Activated CD4-positive, alpha-beta T cell treated with anti-CD3 and anti-CD28 coated beads for 4 hours (primary cell): ENCODE measurements at regions not wholly inside any gene's neighbourhood (a gene's known extent, or its start where the extent isn't known, plus 50 kb on each side); places are given as distances from the start of the nearest gene placed in this dataset.

Experiments used
- DNase-seq, 2 donors: peaks; one replicate each; pipeline ENCODE4 v3.0.0-alpha.2; 2020

GRCh38 chr2:22697054-22697788 lies 687.8 kb upstream of the KLHL29 start:
- no peak for DNase-seq

GRCh38 chr2:22701561-22702160 lies 683.3 kb upstream of the KLHL29 start:
- DNase-seq: no peak

GRCh38 chr2:22703286-22703920 lies 681.6 kb upstream of the KLHL29 start:
- no peak for DNase-seq

- DNase-seq: no peak
These were observed 665.6 kb upstream of the KLHL29 start for GRCh38 chr2:22719396-22719795.

GRCh38 chr2:22729466-22729865 lies 655.5 kb upstream of the KLHL29 start:
- DNase-seq: no peak

- DNase-seq: no peak
These were observed 650.5 kb upstream of the KLHL29 start for GRCh38 chr2:22734373-22735045.

- DNase-seq: no peak
These were observed 647.8 kb upstream of the KLHL29 start for GRCh38 chr2:22737144-22737543.

GRCh38 chr2:22741216-22741615 lies 643.8 kb upstream of the KLHL29 start:
- DNase-seq: no peak

- DNase-seq: no peak
These were observed 636.1 kb upstream of the KLHL29 start for GRCh38 chr2:22748909-22749308.

- DNase-seq: no peak
These were observed 631.5 kb upstream of the KLHL29 start for GRCh38 chr2:22753476-22753875.

GRCh38 chr2:22756276-22757043 lies 628.5 kb upstream of the KLHL29 start:
- DNase-seq: no peak

- no peak for DNase-seq
These were observed 615.5 kb upstream of the KLHL29 start for GRCh38 chr2:22769497-22769896.

GRCh38 chr2:22784566-22784965 lies 600.4 kb upstream of the KLHL29 start:
- DNase-seq: no peak

- no peak for DNase-seq
These were observed 598.2 kb upstream of the KLHL29 start for GRCh38 chr2:22786817-22787216.

- DNase-seq: no peak
These were observed 597.2 kb upstream of the KLHL29 start for GRCh38 chr2:22787745-22788144.

- DNase-seq: no peak
These were observed 596.1 kb upstream of the KLHL29 start for GRCh38 chr2:22788749-22789327.

- DNase-seq: no peak
These were observed 589.6 kb upstream of the KLHL29 start for GRCh38 chr2:22795287-22795866.

GRCh38 chr2:22798386-22798785 lies 586.6 kb upstream of the KLHL29 start:
- no peak for DNase-seq

GRCh38 chr2:22800412-22800811 lies 584.6 kb upstream of the KLHL29 start:
- DNase-seq: no peak

- DNase-seq: no peak
These were observed 583.9 kb upstream of the KLHL29 start for GRCh38 chr2:22801071-22801470.

GRCh38 chr2:22801970-22802369 lies 583.0 kb upstream of the KLHL29 start:
- no peak for DNase-seq

GRCh38 chr2:22807872-22808271 lies 577.1 kb upstream of the KLHL29 start:
- DNase-seq: no peak
